Transverse colon (tissue), 4 donors: ENCODE measurements at regions not wholly inside any gene's neighbourhood (a gene's known extent, or its start where the extent isn't known, plus 50 kb on each side); places are given as distances from the start of the nearest gene placed in this dataset.

Experiments used
- DNase-seq: peaks from one replicate; pipeline ENCODE4 v3.0.0-alpha.2; 2019
- H3K27ac ChIP-seq, 4 donors: fragments of 200-600 bp; sonication (generic); 2 replicates each; pipeline ENCODE4 v1.5.1; 2016 to 2018; ENCODE audit warnings: inconsistent platforms in 4 of 4
- H3K27me3 ChIP-seq: fragments of 200-600 bp; sonication (generic); 2 replicates; pipeline ENCODE4 v1.5.1; 2017; ENCODE audit warnings: inconsistent platforms
- H3K36me3 ChIP-seq, 4 donors: fragments of 200-600 bp; sonication (generic); 2 replicates each; pipeline ENCODE4 v1.5.1; 2017 to 2019; ENCODE audit warnings: inconsistent platforms in 4 of 4
- H3K4me1 ChIP-seq, 4 donors: fragments of 200-600 bp; sonication (generic); 2 replicates each; pipeline ENCODE4 v1.5.1; 2017 to 2020; ENCODE audit warnings: inconsistent platforms in 4 of 4
- H3K4me3 ChIP-seq, 4 donors: fragments of 200-600 bp; sonication (generic); 1 replicate in 1 of 4; 2 replicates in 3 of 4; pipeline versions ENCODE4 v1.5.1 to v1.6.1; 2017 to 2019; ENCODE audit warnings: inconsistent platforms in 4 of 4
- H3K9me3 ChIP-seq, 2 donors: fragments of 200-600 bp; sonication (generic); 2 replicates each; pipeline ENCODE4 v1.5.1; 2017 to 2019; ENCODE audit warnings: inconsistent platforms in 2 of 2
- CTCF ChIP-seq, 5 experiments: fragments of 200-600 bp in 3 of 5; fragments of 450-650 bp in 2 of 5; sonication (generic) in 3 of 5; IDR thresholded peaks; 1 replicate in 2 of 5; 2 replicates in 3 of 5; pipeline ENCODE4 v1.5.1; 2016 to 2017; ENCODE audit warnings: antibody characterized with exemption in 5 of 5, inconsistent platforms in 3 of 5, mild to moderate bottlenecking in 2 of 5, moderate library complexity in 1 of 5
- EP300 ChIP-seq: sonication (generic); formaldehyde crosslinking; IDR thresholded peaks from one replicate; pipeline ENCODE4 v1.6.1; 2017; ENCODE audit warnings: antibody characterized with exemption, low read depth
- POLR2A ChIP-seq: fragments of 450-650 bp; IDR thresholded peaks from one replicate; pipeline ENCODE4 v1.6.1; 2016; ENCODE audit warnings: antibody characterized with exemption, mild to moderate bottlenecking, moderate library complexity
- POLR2AphosphoS5 ChIP-seq, 3 donors: sonication (generic); formaldehyde crosslinking; IDR thresholded peaks; one replicate each; pipeline ENCODE4 v1.6.1; 2016; ENCODE audit warnings: antibody characterized with exemption in 3 of 3
- WGBS, 2 donors: methylation state at CpG; one replicate each; pipeline ENCODE4 v1.1.5; 2018; ENCODE audit warnings: low coverage in 1 of 2; 5-methylcytosine and 5-hydroxymethylcytosine counted together
- in situ Hi-C, 4 donors: fragments of 200-750 bp; cut with MboI; loops; one replicate each; pipeline versions ENCODE4 v1.15.0 to v1.15.1; 2017; ENCODE audit warnings: low sequenced_read_pairs in 3 of 4, low pct_ligation_motif_present in 1 of 4, low pct_unique_long_range_greater_than_20kb in 1 of 4
- intact Hi-C: fragments of 100-400 bp; cut with DNase I; formaldehyde crosslinking; loops from one replicate; pipeline ENCODE4 v1.15.1; 2023; ENCODE audit warnings: low total_unique reads

GRCh38 chr14:56351861-56352260 is 227.7 kb upstream of the TMEM260 start:
- Histone ChIP-seq H3K36me3 (no peaks in the 10 kb centered on the region), H3K9me3 (no peaks in the 10 kb centered on the region), H3K27me3 (no peaks in the 10 kb centered on the region), H3K4me3 (no peak overlapping the region), H3K27ac (no peak overlapping the region), H3K4me1 (no peaks in the 10 kb centered on the region)
- WGBS, 2 donors, result 80 to 100% methylated on average over 2 to 4 of the region's 4 CpGs
- in situ Hi-C loops (no loop called here), intact Hi-C loops (no loop called here)
- no peak for TF ChIP-seq POLR2AphosphoS5 (IDR thresholded peaks at IDR 0.05)
- TF ChIP-seq EP300, result no peak
- TF ChIP-seq CTCF (IDR thresholded peaks at IDR 0.05), result no peak
- no peak for TF ChIP-seq POLR2A
- no peak for DNase-seq

- Histone ChIP-seq H3K27ac (no peak overlapping the region), H3K27me3 (no peaks in the 10 kb centered on the region), H3K4me3 (no peak overlapping the region), H3K36me3 (no peaks in the 10 kb centered on the region), H3K9me3 (no peaks in the 10 kb centered on the region), H3K4me1 (no peaks in the 10 kb centered on the region)
- TF ChIP-seq CTCF (IDR thresholded peaks at IDR 0.05) (no peak), POLR2A (no peak), EP300 (no peak), POLR2AphosphoS5 (IDR thresholded peaks at IDR 0.05) (no peak)
- DNase-seq, result no peak
- in situ Hi-C loops, result no loop called here
- 74 to 100% methylated on average over 2 of the region's 2 CpGs for WGBS, 2 donors
- intact Hi-C loops, result no loop called here
Measured at GRCh38 chr14:56352999-56353398, 226.6 kb upstream of the TMEM260 start.

GRCh38 chr14:56357428-56357827 is 222.2 kb upstream of the TMEM260 start:
- no peak for TF ChIP-seq POLR2A
- no peak for TF ChIP-seq CTCF (IDR thresholded peaks at IDR 0.05)
- TF ChIP-seq POLR2AphosphoS5 (IDR thresholded peaks at IDR 0.05), result no peak
- no peak for TF ChIP-seq EP300
- no peaks in the 10 kb centered on the region for H3K4me1 ChIP-seq
- DNase-seq, result no peak
- H3K27ac ChIP-seq, result no peak overlapping the region
- no peaks in the 10 kb centered on the region for H3K36me3 ChIP-seq
- in situ Hi-C loops, result no loop called here
- H3K4me3 ChIP-seq, result no peak overlapping the region
- H3K9me3 ChIP-seq, result no peaks in the 10 kb centered on the region
- WGBS, 2 donors, result 48 to 69% methylated on average over 3 to 9 of the region's 9 CpGs
- H3K27me3 ChIP-seq, result no peaks in the 10 kb centered on the region
- intact Hi-C loops, result no loop called here

GRCh38 chr14:56358275-56358674 is 221.3 kb upstream of the TMEM260 start:
- in situ Hi-C loops (no loop called here), intact Hi-C loops (no loop called here)
- TF ChIP-seq EP300 (no peak), CTCF (IDR thresholded peaks at IDR 0.05) (no peak), POLR2AphosphoS5 (IDR thresholded peaks at IDR 0.05) (no peak), POLR2A (no peak)
- H3K27me3 ChIP-seq, result no peaks in the 10 kb centered on the region
- H3K9me3 ChIP-seq, result no peaks in the 10 kb centered on the region
- H3K27ac ChIP-seq, result no peak overlapping the region
- H3K4me1 ChIP-seq, result no peaks in the 10 kb centered on the region
- no peak overlapping the region for H3K4me3 ChIP-seq
- WGBS, 2 donors, result 61 to 89% methylated on average over 2 of the region's 2 CpGs
- no peaks in the 10 kb centered on the region for H3K36me3 ChIP-seq
- no peak for DNase-seq
